Activated CD8-positive, alpha-beta memory T cell treated with anti-CD3 and anti-CD28 coated beads, Interleukin-2, amount 10 ng/mL, durations not matched to agents 7 days and 5 days (primary cell): ENCODE measurements at regions not wholly inside any gene's neighbourhood (a gene's known extent, or its start where the extent isn't known, plus 50 kb on each side); places are given as distances from the start of the nearest gene placed in this dataset.
A peak's percentile ranks its signal among the peaks of the same experiment; 100 is the strongest.

Source experiments
- ATAC-seq: fragments of 150-1000 bp; cut with Tn5 transposase; one replicate; pipeline ENCODE4 v1.10.0; 2021; ENCODE audit warnings: moderate library complexity
- CTCF ChIA-PET: fragments of 350-600 bp; sonication (Branson Sonifier 250); formaldehyde crosslinking; loops from one replicate; lab custom pipeline; 2021; ENCODE audit warnings: antibody characterized with exemption; lab: Charles Lee
- DNase-seq: peaks from one replicate; pipeline ENCODE4 v3.0.0-alpha.2; 2020
- H3K27ac Mint-ChIP-seq: one replicate; pipeline ENCODE4 v1.8.0; 2021; ENCODE audit warnings: mild to moderate bottlenecking, mixed read lengths
- H3K27me3 Mint-ChIP-seq: one replicate; pipeline ENCODE4 v1.8.0; 2021; ENCODE audit warnings: mixed read lengths
- H3K36me3 Mint-ChIP-seq: one replicate; pipeline ENCODE4 v1.8.0; 2021; ENCODE audit warnings: mild to moderate bottlenecking, mixed read lengths
- H3K4me1 Mint-ChIP-seq: one replicate; pipeline ENCODE4 v1.8.0; 2021; ENCODE audit warnings: mixed read lengths
- H3K4me3 Mint-ChIP-seq: one replicate; pipeline ENCODE4 v1.8.0; 2021; ENCODE audit warnings: mild to moderate bottlenecking, moderate library complexity, mixed read lengths
- H3K9me3 Mint-ChIP-seq: one replicate; pipeline ENCODE4 v1.8.0; 2022; ENCODE audit warnings: low read depth, mixed read lengths

DNA sequence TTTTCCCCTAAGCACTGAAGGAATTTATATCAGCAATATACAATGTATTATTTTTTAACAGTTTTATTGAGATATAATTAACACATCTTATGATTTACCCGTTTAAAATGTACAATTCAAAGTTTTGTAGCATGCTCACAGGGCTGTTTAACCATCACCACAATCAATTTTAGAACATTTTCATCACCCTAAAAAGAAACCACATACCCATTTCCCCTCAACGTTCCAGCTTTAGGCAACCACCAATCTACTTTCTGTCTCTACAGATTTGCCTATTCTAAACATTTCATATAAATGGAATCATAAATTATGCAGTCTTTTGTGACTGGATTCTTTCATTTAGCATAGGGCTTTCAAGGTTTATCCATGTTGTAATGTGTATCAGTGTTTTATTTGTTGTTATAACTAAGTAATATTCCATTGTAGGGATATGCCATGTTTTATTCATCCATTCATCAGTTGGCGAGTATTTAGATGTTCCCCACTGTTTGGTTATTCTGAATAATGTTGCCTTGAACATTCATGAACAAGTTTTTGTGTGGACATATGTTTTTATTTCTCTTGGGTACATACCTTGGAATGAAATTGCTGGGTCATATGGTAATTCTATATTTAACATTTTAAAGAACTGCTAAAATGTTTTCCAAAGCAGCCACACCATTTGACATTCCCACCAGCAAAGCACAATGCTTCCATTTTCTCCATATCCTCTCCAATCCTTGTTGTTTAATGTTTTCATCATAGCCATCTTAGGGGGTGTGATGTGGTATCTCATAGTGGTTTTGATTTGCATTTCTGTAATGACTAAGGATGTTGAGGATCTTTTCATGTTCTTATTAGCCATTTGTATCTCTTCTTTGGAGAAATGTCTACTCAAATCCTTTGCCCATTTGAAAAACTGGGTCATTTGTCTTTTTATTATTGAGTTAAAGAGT is 188.5 kb downstream of the TM2D1 start:
- CTCF ChIA-PET: interaction anchor here (1.7 kb wide), 1 partner anchor 52 kb away, joined by 5 read pairs; no protein-coding TSS in a partner anchor
- no peak for DNase-seq
- H3K4me3 Mint-ChIP-seq: no peak overlapping the region
- H3K27me3 Mint-ChIP-seq: peaks cover 3% of the 10 kb centered on the region
- ATAC-seq: peak; percentile 53
- H3K9me3 Mint-ChIP-seq: peaks cover 1% of the 10 kb centered on the region
- peaks cover 5% of the 10 kb centered on the region for H3K36me3 Mint-ChIP-seq
- H3K27ac Mint-ChIP-seq: peak overlapping the region; percentile 69
- peaks cover 31% of the 10 kb centered on the region for H3K4me1 Mint-ChIP-seq

DNA sequence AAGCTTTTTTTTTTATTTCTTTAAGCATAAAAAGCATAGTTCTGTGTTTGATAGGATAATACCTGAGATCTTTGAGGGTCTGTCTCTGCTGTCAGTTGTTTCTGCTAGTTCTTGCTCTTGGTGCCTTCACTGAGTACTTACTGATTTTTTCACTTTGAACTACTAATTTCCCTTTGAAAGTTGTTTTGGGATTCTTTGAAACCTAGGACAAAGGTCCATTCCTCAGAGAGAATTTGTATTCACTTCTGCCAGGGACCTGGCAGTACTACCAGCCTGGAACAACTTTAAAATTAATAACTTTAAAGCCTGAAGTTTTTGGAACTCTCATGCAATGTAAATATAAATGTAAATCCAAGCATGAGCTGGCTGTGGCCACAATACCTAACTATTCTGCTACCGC is 190.1 kb downstream of the TM2D1 start:
- peaks cover 31% of the 10 kb centered on the region for H3K4me1 Mint-ChIP-seq
- H3K4me3 Mint-ChIP-seq: no peak overlapping the region
- DNase-seq (no peak), ATAC-seq (no peak)
- CTCF ChIA-PET: interaction anchor here (0.7 to 1.0 kb wide), 2 partner anchors 53 to 641 kb away, joined by 3 to 4 read pairs; no protein-coding TSS in a partner anchor
- peaks cover 1% of the 10 kb centered on the region for H3K9me3 Mint-ChIP-seq
- H3K27ac Mint-ChIP-seq: no peak overlapping the region
- no peaks in the 10 kb centered on the region for H3K27me3 Mint-ChIP-seq
- H3K36me3 Mint-ChIP-seq: peaks cover 4% of the 10 kb centered on the region

DNA sequence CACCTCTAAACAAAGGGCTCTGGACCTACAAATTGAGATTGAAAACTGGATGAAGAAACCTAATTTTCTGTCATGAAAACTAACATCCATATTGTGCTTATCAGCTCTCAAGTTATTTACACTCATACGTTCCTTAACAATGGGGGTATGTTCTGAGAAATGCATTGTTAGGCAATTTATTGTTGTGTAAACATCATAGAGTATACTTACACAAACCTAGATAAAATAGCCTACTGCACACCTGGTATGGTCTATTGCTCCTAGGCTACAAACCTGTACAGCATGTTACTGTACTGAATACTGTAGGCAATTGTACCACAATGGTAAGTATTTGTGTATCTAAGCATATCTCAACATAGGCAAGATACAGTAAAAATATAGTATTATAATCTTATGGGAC is 191.4 kb downstream of the TM2D1 start:
- Mint-ChIP-seq H3K4me1 (peaks cover 31% of the 10 kb centered on the region), H3K27ac (no peak overlapping the region), H3K36me3 (peaks cover 4% of the 10 kb centered on the region), H3K9me3 (no peaks in the 10 kb centered on the region), H3K27me3 (no peaks in the 10 kb centered on the region), H3K4me3 (no peak overlapping the region)
- DNase-seq (no peak), ATAC-seq (no peak)
- CTCF ChIA-PET: no interaction called here

DNA sequence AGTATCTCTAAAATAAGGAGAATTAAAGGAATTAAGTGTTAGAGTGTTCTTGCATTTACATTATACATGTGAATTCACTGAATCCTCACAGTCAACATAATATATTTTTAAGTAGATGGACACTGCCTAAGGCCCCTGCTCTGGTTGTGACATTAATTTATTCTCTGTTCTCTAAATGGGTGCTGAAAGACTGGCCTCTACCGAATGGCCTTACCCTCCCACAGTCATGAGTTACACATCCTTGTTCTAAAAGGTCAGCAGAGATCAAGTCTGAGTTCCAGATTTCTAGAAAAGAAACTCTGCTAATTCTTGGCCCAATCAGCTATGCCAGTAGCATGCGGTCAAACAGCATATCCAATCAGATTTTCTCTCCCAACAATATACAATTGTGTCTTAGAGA is 193.2 kb downstream of the TM2D1 start:
- Mint-ChIP-seq H3K4me3 (no peak overlapping the region), H3K27ac (no peak overlapping the region), H3K27me3 (peaks cover 2% of the 10 kb centered on the region), H3K9me3 (no peaks in the 10 kb centered on the region), H3K36me3 (peaks cover 3% of the 10 kb centered on the region), H3K4me1 (peaks cover 16% of the 10 kb centered on the region)
- CTCF ChIA-PET: no interaction called here
- ATAC-seq: no peak
- DNase-seq: no peak

DNA sequence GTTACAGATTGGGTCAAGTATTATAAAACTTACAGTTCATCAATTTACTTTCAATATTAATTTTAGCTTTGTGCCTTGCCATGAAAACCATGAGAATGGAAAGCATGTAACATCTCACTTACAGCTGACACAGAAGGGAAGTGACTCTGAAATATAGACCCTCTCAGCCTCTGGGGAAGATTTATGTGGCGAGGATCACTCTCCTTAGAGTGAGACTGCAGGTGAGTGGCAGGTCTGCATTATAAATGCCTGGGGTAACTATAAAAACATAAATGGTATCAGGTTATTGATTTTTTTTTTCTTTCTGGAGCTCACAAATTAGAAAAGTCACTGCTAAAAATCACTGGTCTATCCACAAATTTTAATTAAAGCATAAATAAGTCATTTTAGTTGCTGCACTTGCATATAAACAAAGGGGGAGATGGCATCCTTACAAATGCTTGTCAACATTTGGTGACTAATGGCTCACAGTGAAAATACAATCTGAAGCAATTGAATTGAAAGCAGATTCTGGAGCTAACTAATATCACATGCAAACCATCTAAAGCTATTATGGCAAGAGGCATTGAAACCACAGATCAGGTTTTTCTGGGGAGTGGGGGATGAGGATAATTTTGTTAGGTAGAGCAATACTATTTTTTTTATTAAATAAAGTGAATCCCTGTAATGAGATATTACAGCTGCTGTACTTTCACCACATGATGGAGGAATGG is 200.9 kb downstream of the TM2D1 start:
- ATAC-seq: no peak
- no peak for DNase-seq
- no peaks in the 10 kb centered on the region for H3K9me3 Mint-ChIP-seq
- H3K4me3 Mint-ChIP-seq: no peak overlapping the region
- H3K27ac Mint-ChIP-seq: no peak overlapping the region
- H3K27me3 Mint-ChIP-seq: peaks cover 40% of the 10 kb centered on the region
- CTCF ChIA-PET: interaction anchor here (0.7 kb wide), 1 partner anchor 484 kb away, joined by 3 read pairs; no protein-coding TSS in a partner anchor
- peaks cover 14% of the 10 kb centered on the region for H3K4me1 Mint-ChIP-seq
- H3K36me3 Mint-ChIP-seq: no peaks in the 10 kb centered on the region

DNA sequence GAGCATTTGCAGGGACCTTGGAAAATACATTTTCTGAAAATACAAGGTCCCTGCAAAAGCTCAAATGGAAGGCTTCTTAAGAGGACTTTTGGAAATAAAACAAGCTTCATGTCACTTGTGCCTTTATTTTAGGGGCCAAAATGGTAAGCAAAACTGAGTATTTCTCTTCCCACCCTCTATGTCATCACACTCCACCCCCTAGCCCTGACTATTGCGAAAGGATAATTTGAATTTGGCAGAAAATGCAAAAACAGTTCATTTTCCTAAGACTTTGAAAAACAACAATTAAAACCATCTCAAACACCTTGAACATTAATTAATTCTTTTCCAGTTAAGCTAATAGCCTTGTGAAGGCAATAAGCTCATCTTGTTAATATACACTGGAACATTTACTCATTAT is 201.7 kb downstream of the TM2D1 start:
- no peaks in the 10 kb centered on the region for H3K36me3 Mint-ChIP-seq
- ATAC-seq (no peak), DNase-seq (no peak)
- H3K27me3 Mint-ChIP-seq: peaks cover 40% of the 10 kb centered on the region
- no peak overlapping the region for H3K27ac Mint-ChIP-seq
- no peak overlapping the region for H3K4me3 Mint-ChIP-seq
- H3K4me1 Mint-ChIP-seq: peaks cover 18% of the 10 kb centered on the region
- CTCF ChIA-PET: no interaction called here
- no peaks in the 10 kb centered on the region for H3K9me3 Mint-ChIP-seq

DNA sequence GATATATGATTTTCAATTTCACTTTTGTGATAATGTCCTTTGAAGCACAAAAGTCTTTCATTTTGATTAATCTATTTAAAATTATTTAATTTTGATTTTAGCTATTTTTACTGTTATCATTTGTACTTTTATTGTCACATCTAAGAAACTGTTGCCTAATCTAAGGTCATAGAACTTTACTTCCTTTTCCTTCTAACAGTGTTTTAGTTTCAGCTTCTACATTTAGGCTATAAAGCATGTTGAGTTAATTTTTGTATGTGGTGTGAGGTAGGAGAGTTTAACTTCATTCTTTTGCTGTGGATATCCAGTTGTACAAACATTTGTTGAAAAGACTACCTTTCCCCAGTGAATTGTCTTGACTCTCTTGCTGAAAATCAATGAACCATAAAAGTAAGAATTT is 204.5 kb downstream of the TM2D1 start:
- Mint-ChIP-seq H3K27ac (no peak overlapping the region), H3K36me3 (no peaks in the 10 kb centered on the region), H3K4me3 (no peak overlapping the region), H3K9me3 (no peaks in the 10 kb centered on the region), H3K4me1 (peaks cover 18% of the 10 kb centered on the region), H3K27me3 (peaks cover 30% of the 10 kb centered on the region)
- DNase-seq (no peak), ATAC-seq (no peak)
- CTCF ChIA-PET: no interaction called here

DNA sequence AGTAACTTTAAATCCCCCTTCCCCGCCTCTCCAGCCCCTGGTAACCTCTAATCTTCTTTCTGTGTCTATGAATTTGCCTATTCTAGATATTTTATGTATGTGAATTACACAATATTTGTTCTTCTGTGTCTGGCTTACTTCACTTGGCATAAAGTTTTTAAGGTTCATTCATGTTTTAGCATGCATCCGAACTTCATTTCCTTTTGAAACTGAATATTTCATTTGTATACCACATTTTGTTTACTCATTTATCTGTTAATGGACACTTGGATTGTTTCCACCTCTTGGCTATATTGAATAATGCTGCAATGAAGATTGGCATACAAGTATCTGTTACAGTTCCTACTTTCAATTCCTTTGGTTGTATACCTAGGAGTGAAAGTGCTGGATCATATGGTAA is 205.3 kb downstream of the TM2D1 start:
- CTCF ChIA-PET: no interaction called here
- no peak overlapping the region for H3K4me3 Mint-ChIP-seq
- H3K27ac Mint-ChIP-seq: no peak overlapping the region
- peaks cover 26% of the 10 kb centered on the region for H3K27me3 Mint-ChIP-seq
- no peaks in the 10 kb centered on the region for H3K9me3 Mint-ChIP-seq
- no peaks in the 10 kb centered on the region for H3K36me3 Mint-ChIP-seq
- peaks cover 18% of the 10 kb centered on the region for H3K4me1 Mint-ChIP-seq
- no peak for ATAC-seq
- DNase-seq: no peak

DNA sequence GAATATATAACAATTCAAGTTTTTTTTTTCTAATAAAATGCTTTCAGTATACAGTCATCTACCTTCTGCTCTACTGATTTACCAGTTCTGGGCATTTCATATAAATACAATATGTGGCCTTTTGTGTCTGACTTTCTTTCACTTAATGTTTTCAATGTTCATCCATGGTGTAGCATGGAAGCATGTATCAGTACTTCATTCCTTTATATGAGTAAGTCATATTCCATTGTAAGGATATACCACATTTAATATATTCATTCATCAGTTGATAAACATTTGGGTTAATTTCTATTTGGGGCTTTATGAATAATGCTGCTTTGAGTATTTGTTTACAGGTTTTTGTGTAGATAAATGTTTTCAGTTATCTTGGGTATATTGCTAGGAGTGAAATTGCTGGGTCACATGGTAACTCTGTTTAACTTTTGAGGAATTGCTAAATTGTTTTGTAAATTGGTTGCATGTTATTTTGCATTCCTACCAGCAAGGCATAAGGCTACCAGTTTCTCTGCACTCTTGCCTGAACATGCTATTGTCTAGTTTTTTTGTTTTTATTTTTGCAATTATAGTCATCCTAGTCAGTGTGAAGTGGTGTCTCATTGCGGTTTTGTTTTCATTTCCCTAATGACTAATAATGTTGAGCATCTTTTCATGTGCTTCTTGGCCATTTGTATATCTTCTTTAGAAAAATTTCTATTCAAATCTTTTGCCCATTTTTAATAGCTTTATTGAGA is 206.1 kb downstream of the TM2D1 start:
- ATAC-seq (peak; percentile 36), DNase-seq (no peak)
- Mint-ChIP-seq H3K36me3 (no peaks in the 10 kb centered on the region), H3K4me1 (peaks cover 18% of the 10 kb centered on the region), H3K27me3 (peaks cover 21% of the 10 kb centered on the region), H3K9me3 (no peaks in the 10 kb centered on the region), H3K27ac (no peak overlapping the region), H3K4me3 (no peak overlapping the region)
- CTCF ChIA-PET: no interaction called here

DNA sequence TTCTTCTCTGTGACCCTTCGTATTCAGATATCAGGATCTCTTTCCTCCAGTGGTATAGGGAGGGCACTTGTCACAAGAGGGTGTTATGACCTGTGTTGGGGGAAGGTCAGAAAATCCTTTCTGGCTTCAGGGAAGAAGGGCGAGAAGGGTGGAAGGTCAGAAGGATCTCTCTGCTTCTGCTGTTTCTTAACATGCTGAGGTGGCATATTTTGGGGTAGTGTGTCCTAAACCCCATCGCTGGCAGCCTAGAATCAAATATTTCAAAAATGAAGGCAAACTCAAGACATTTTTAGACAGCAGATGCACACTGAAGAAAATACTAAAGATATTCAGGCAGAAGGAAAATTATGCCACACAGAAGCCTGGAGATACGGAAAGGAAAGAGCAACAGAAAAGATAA is 207.6 kb downstream of the TM2D1 start:
- H3K9me3 Mint-ChIP-seq: no peaks in the 10 kb centered on the region
- CTCF ChIA-PET: no interaction called here
- no peak overlapping the region for H3K4me3 Mint-ChIP-seq
- DNase-seq: no peak
- H3K4me1 Mint-ChIP-seq: peaks cover 18% of the 10 kb centered on the region
- no peak for ATAC-seq
- H3K27ac Mint-ChIP-seq: no peak overlapping the region
- H3K27me3 Mint-ChIP-seq: peaks cover 24% of the 10 kb centered on the region
- no peaks in the 10 kb centered on the region for H3K36me3 Mint-ChIP-seq

DNA sequence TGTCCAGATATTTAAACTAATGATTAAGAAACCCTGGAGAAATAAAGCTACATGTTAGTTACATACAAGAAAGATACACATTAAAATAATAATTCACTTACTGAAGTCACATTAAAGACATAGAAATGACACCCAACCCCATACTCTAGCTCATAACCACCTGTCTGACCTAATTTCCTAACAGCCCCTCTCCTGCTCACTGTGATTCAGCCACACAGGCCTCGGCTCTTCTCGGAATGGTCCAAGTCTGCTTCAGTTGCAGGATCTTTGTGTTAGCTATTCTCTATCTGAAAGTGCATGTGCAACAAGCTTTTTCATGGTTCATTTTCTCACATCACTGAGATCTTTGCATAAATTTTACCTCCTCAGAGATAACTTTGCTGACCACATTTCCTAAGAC is 209.8 kb downstream of the TM2D1 start:
- ATAC-seq (no peak), DNase-seq (no peak)
- Mint-ChIP-seq H3K4me1 (peaks cover 15% of the 10 kb centered on the region), H3K27me3 (peaks cover 25% of the 10 kb centered on the region), H3K27ac (no peak overlapping the region), H3K4me3 (no peak overlapping the region), H3K9me3 (no peaks in the 10 kb centered on the region), H3K36me3 (no peaks in the 10 kb centered on the region)
- CTCF ChIA-PET: interaction anchor here (1.1 kb wide), 1 partner anchor 178 kb away, joined by 3 read pairs; no protein-coding TSS in a partner anchor
